Adrenal gland (tissue), 5 donors: ENCODE measurements at regions not wholly inside any gene's neighbourhood (a gene's known extent, or its start where the extent isn't known, plus 50 kb on each side); places are given as distances from the start of the nearest gene placed in this dataset.

Experiments
- CTCF ChIP-seq, 6 experiments: fragments of 450-650 bp in 4 of 6; fragments of 200-600 bp in 2 of 6; sonication (generic) in 1 of 6; IDR thresholded peaks; 1 replicate in 5 of 6; 2 replicates in 1 of 6; pipeline versions ENCODE4 v1.5.1 to v1.8.0; 2016 to 2021; ENCODE audit warnings: antibody characterized with exemption in 6 of 6, mild to moderate bottlenecking in 2 of 6, moderate library complexity in 1 of 6
- POLR2A ChIP-seq, 2 donors: fragments of 450-650 bp; IDR thresholded peaks; one replicate each; pipeline ENCODE4 v1.6.1; 2017; ENCODE audit warnings: antibody characterized with exemption in 2 of 2, mild to moderate bottlenecking in 2 of 2, moderate library complexity in 1 of 2
- donor health status: DM: no; HTN: no; CAD: no.

DNA sequence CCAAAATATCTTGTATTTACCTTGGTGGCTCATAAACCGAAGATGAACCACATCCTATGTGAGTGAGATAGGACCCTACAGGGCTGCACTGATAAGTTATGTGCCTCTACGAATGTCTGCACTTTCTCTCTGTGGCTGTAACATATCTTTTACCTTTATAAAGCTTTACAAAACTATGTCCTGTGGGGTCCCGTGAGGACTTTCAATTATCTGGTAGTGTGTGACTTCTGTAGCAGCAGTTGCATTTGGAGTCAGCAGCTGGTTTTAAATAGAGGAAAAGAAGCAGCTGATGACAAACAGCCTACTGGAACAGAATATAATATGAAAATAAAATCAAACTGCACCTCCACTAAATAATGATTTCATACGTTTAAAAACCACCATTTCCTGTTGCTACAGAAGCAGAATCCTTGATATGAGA is 222.4 kb upstream of the GNAI1 start:
- no peak for TF ChIP-seq CTCF (IDR thresholded peaks at IDR 0.05)
- no peak for TF ChIP-seq POLR2A (IDR thresholded peaks at IDR 0.05)
